Loucy (cell line): ENCODE measurements at regions not wholly inside any gene's neighbourhood (a gene's known extent, or its start where the extent isn't known, plus 50 kb on each side); places are given as distances from the start of the nearest gene placed in this dataset.

Experiments
- CTCF ChIP-seq: fragments of 200-600 bp; sonication (generic); conservative IDR thresholded peaks from 2 replicates; pipeline ENCODE4 v1.5.1; 2014; ENCODE audit warnings: mild to moderate bottlenecking, antibody characterized with exemption, low read length
- EZH2phosphoT487 ChIP-seq: fragments of 200-600 bp; IDR thresholded peaks from 2 replicates; pipeline ENCODE4 v1.6.1; 2018; ENCODE audit warnings: antibody characterized with exemption, mild to moderate bottlenecking, moderate library complexity, borderline replicate concordance

DNA sequence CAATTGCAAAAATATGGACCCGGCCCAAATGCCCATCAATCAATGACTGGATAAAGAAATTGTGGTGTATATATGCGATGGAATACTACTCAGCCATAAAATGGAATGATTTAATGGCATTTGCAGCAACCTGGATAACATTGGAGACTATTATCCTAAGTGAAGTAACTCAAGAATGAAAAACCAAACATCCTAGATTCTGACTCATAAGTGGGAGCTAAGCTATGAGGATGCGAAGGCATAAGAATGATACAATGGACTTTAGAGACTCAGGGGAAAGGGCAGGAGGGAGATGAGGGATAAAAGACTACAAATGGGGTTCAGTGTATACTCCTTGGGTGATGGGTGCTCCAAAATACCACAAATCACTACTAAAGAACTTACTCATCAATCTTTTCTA lies 247.6 kb upstream of the FBXL7 start:
- TF ChIP-seq CTCF (no peak), EZH2phosphoT487 (no peak)
